ENCODE measurements at regions not wholly inside any gene's neighbourhood (a gene's known extent, or its start where the extent isn't known, plus 50 kb on each side); places are given as distances from the start of the nearest gene placed in this dataset.

GRCh38 chr3:106816838-106817237, 560.4 kb upstream of the CCDC54 start:
- H3K79me2 ChIP-seq: no peaks in the 10 kb centered on the region
- H3K9me2 ChIP-seq (replicated peaks; ENCODE audit: insufficient read depth): no peaks in the 10 kb centered on the region
- H3K27me3 ChIP-seq: no peaks in the 10 kb centered on the region
- no peak for DNase-seq (ENCODE audit: low spot score)
- H3K4me2 ChIP-seq: no peak overlapping the region
- WGBS (ENCODE audit: low lambda C conversion rate, missing lambda C conversion rate): 82% methylated on average over 2 of the region's 2 CpGs
- no peaks in the 10 kb centered on the region for H3K4me1 ChIP-seq (ENCODE audit: insufficient read depth)
- no peak overlapping the region for H3K27ac ChIP-seq
- no peaks in the 10 kb centered on the region for H3K36me3 ChIP-seq (replicated peaks; ENCODE audit: insufficient read depth, low read depth)
- H2AFZ ChIP-seq: no peak overlapping the region
- H3K9me3 ChIP-seq (ENCODE audit: low read depth): no peaks in the 10 kb centered on the region
- no peaks in the 10 kb centered on the region for H4K20me1 ChIP-seq (ENCODE audit: insufficient read depth, poor library complexity, severe bottlenecking)
- H3K4me3 ChIP-seq: no peak overlapping the region
- TF ChIP-seq EZH2phosphoT487 (IDR thresholded peaks at IDR 0.05; ENCODE audit: low read depth, severe bottlenecking, unreplicated experiment) (no peak), EZH2 (IDR thresholded peaks at IDR 0.05; ENCODE audit: borderline replicate concordance) (no peak)
- TF ChIP-seq, protein P1, sequence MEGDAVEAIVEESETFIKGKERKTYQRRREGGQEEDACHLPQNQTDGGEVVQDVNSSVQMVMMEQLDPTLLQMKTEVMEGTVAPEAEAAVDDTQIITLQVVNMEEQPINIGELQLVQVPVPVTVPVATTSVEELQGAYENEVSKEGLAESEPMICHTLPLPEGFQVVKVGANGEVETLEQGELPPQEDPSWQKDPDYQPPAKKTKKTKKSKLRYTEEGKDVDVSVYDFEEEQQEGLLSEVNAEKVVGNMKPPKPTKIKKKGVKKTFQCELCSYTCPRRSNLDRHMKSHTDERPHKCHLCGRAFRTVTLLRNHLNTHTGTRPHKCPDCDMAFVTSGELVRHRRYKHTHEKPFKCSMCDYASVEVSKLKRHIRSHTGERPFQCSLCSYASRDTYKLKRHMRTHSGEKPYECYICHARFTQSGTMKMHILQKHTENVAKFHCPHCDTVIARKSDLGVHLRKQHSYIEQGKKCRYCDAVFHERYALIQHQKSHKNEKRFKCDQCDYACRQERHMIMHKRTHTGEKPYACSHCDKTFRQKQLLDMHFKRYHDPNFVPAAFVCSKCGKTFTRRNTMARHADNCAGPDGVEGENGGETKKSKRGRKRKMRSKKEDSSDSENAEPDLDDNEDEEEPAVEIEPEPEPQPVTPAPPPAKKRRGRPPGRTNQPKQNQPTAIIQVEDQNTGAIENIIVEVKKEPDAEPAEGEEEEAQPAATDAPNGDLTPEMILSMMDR (IDR thresholded peaks at IDR 0.05; ENCODE audit: poor library complexity): no peak

GRCh38 chr3:106817706-106818105, 559.5 kb upstream of the CCDC54 start:
- TF ChIP-seq, protein P1 (IDR thresholded peaks at IDR 0.05; ENCODE audit: poor library complexity): no peak
- TF ChIP-seq EZH2 (IDR thresholded peaks at IDR 0.05; ENCODE audit: borderline replicate concordance): no peak
- Histone ChIP-seq H3K79me2 (no peaks in the 10 kb centered on the region), H4K20me1 (ENCODE audit: insufficient read depth, poor library complexity, severe bottlenecking) (no peaks in the 10 kb centered on the region), H3K27ac (no peak overlapping the region), H3K36me3 (replicated peaks; ENCODE audit: insufficient read depth, low read depth) (no peaks in the 10 kb centered on the region), H3K9me2 (replicated peaks; ENCODE audit: insufficient read depth) (no peaks in the 10 kb centered on the region), H3K4me1 (ENCODE audit: insufficient read depth) (no peaks in the 10 kb centered on the region), H3K4me3 (no peak overlapping the region), H3K4me2 (no peak overlapping the region), H3K27me3 (no peaks in the 10 kb centered on the region), H2AFZ (no peak overlapping the region), H3K9me3 (ENCODE audit: low read depth) (no peaks in the 10 kb centered on the region)
- WGBS (ENCODE audit: low lambda C conversion rate, missing lambda C conversion rate): 84% methylated on average over 5 of the region's 5 CpGs
- DNase-seq (ENCODE audit: low spot score): no peak

DNA sequence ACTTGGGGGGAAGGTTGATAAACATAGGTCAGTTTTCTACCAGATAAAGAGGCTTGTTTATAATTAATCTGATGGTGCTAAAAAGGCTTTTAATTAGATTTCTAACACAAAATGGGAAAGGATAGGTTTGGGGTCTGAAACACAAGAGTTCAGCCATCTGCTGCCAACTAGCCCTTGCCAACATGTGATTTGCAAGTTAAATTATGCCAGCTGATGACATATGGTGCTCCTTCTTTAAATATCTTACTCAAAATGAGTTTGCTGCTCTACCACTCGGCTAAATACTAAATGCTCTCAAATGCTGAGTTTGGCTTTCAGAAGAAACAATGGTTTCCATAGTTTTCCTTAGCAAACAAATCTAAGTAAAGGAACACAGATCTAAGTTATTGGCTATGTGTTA, 557.8 kb upstream of the CCDC54 start:
- WGBS (ENCODE audit: low lambda C conversion rate, missing lambda C conversion rate): 92% methylated on average over 1 of the region's 1 CpG
- no peaks in the 10 kb centered on the region for H3K79me2 ChIP-seq
- TF ChIP-seq, protein P1 (IDR thresholded peaks at IDR 0.05; ENCODE audit: poor library complexity): no peak
- TF ChIP-seq EZH2phosphoT487 (IDR thresholded peaks at IDR 0.05; ENCODE audit: low read depth, severe bottlenecking, unreplicated experiment) (no peak), EZH2 (IDR thresholded peaks at IDR 0.05; ENCODE audit: borderline replicate concordance) (no peak)

More for the DNA sequence above, 557.8 kb upstream of the CCDC54 start:
- Histone ChIP-seq H3K27me3 (no peaks in the 10 kb centered on the region), H2AFZ (no peak overlapping the region), H4K20me1 (ENCODE audit: insufficient read depth, poor library complexity, severe bottlenecking) (no peaks in the 10 kb centered on the region), H3K9me2 (replicated peaks; ENCODE audit: insufficient read depth) (no peaks in the 10 kb centered on the region), H3K9me3 (ENCODE audit: low read depth) (no peaks in the 10 kb centered on the region), H3K4me3 (no peak overlapping the region), H3K27ac (no peak overlapping the region), H3K4me1 (ENCODE audit: insufficient read depth) (no peaks in the 10 kb centered on the region), H3K4me2 (no peak overlapping the region), H3K36me3 (replicated peaks; ENCODE audit: insufficient read depth, low read depth) (no peaks in the 10 kb centered on the region)
- DNase-seq (ENCODE audit: low spot score): no peak
